SU-DHL-6 (cell line): ENCODE measurements at regions not wholly inside any gene's neighbourhood (a gene's known extent, or its start where the extent isn't known, plus 50 kb on each side); places are given as distances from the start of the nearest gene placed in this dataset.

ENCODE experiments used
- EZH2phosphoT487 ChIP-seq: fragments of 200-600 bp; sonication (generic), shearing (Covaris generic); conservative IDR thresholded peaks from 2 replicates; pipeline ENCODE4 v1.6.1; 2018; ENCODE audit warnings: mild to moderate bottlenecking, antibody characterized with exemption, low read length, moderate library complexity, mixed read lengths
- TF ChIP-seq, protein P1 (sequence below): fragments of 200-600 bp; sonication (generic); IDR thresholded peaks from one replicate; pipeline ENCODE4 v1.5.1; 2017; ENCODE audit warnings: antibody characterized with exemption, mild to moderate bottlenecking, low read length, moderate library complexity; ENCODE audit not compliant: insufficient read depth, poor library complexity, severe bottlenecking

DNA sequence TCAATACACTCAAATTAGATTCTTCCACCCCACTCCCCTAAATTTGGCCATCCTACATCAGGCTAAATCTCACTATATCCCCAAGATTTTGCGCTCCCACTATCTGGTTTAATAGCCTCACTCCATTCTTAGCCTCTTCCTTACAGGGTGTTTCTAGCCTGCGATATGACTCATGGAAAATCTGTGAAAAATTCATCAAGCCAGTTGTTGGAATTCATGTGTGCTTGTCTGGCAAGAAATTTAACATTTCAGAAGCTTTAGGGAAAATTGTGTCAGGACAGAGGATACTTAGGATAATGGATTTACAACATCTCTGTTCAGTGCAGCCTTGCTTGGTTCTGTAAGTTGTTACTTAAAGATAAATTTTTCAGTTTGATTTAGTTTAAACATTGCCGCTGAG is 1249.9 kb upstream of the AUTS2 start:
- TF ChIP-seq, protein P1, sequence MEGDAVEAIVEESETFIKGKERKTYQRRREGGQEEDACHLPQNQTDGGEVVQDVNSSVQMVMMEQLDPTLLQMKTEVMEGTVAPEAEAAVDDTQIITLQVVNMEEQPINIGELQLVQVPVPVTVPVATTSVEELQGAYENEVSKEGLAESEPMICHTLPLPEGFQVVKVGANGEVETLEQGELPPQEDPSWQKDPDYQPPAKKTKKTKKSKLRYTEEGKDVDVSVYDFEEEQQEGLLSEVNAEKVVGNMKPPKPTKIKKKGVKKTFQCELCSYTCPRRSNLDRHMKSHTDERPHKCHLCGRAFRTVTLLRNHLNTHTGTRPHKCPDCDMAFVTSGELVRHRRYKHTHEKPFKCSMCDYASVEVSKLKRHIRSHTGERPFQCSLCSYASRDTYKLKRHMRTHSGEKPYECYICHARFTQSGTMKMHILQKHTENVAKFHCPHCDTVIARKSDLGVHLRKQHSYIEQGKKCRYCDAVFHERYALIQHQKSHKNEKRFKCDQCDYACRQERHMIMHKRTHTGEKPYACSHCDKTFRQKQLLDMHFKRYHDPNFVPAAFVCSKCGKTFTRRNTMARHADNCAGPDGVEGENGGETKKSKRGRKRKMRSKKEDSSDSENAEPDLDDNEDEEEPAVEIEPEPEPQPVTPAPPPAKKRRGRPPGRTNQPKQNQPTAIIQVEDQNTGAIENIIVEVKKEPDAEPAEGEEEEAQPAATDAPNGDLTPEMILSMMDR = no peak
- TF ChIP-seq EZH2phosphoT487 = no peak
